ENCODE measurements at regions not wholly inside any gene's neighbourhood (a gene's known extent, or its start where the extent isn't known, plus 50 kb on each side); places are given as distances from the start of the nearest gene placed in this dataset.

GRCh38 chr4:96912716-96913115 lies 1072.8 kb downstream of the PDHA2 start:
- TF ChIP-seq, protein P1, sequence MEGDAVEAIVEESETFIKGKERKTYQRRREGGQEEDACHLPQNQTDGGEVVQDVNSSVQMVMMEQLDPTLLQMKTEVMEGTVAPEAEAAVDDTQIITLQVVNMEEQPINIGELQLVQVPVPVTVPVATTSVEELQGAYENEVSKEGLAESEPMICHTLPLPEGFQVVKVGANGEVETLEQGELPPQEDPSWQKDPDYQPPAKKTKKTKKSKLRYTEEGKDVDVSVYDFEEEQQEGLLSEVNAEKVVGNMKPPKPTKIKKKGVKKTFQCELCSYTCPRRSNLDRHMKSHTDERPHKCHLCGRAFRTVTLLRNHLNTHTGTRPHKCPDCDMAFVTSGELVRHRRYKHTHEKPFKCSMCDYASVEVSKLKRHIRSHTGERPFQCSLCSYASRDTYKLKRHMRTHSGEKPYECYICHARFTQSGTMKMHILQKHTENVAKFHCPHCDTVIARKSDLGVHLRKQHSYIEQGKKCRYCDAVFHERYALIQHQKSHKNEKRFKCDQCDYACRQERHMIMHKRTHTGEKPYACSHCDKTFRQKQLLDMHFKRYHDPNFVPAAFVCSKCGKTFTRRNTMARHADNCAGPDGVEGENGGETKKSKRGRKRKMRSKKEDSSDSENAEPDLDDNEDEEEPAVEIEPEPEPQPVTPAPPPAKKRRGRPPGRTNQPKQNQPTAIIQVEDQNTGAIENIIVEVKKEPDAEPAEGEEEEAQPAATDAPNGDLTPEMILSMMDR (IDR thresholded peaks at IDR 0.05), result no peak
- TF ChIP-seq POLR2AphosphoS5 (IDR thresholded peaks at IDR 0.05) (no peak), POLR2A (IDR thresholded peaks at IDR 0.05) (no peak)

Measured in suprapubic skin (tissue), 4 donors.